Nephron progenitor cell (in vitro differentiated cells): ENCODE measurements at regions not wholly inside any gene's neighbourhood (a gene's known extent, or its start where the extent isn't known, plus 50 kb on each side); places are given as distances from the start of the nearest gene placed in this dataset.
A peak's percentile ranks its signal among the peaks of the same experiment; 100 is the strongest.
"Not testable (repeated sequence)": the region's sequence is repeated elsewhere in the genome, so short reads cannot be mapped to it uniquely, and the experiment has no call there.

ENCODE experiments used
- DNase-seq: peaks from one replicate; pipeline ENCODE4 v3.0.0; 2021
- H3K27ac Mint-ChIP-seq: 2 replicates; pipeline ENCODE4 v1.8.0; 2021; ENCODE audit warnings: mild to moderate bottlenecking, moderate library complexity, mixed read lengths
- H3K27me3 Mint-ChIP-seq: 2 replicates; pipeline ENCODE4 v1.8.0; 2021; ENCODE audit warnings: mild to moderate bottlenecking, low read depth, mixed read lengths; ENCODE audit not compliant: poor library complexity
- H3K36me3 Mint-ChIP-seq: 2 replicates; pipeline ENCODE4 v1.8.0; 2021; ENCODE audit warnings: low read depth, mixed read lengths
- H3K4me1 Mint-ChIP-seq: 2 replicates; pipeline ENCODE4 v1.8.0; 2021; ENCODE audit warnings: mixed read lengths
- H3K4me3 Mint-ChIP-seq: 2 replicates; pipeline ENCODE4 v1.8.0; 2021; ENCODE audit warnings: mild to moderate bottlenecking, moderate library complexity, mixed read lengths
- H3K9me3 Mint-ChIP-seq: 2 replicates; pipeline ENCODE4 v1.8.0; 2021; ENCODE audit warnings: mild to moderate bottlenecking, moderate library complexity, mixed read lengths
- CTCF ChIP-seq: fragments of 200-600 bp; sonication (generic); IDR thresholded peaks from 2 replicates; pipeline ENCODE4 v1.5.0; 2021; ENCODE audit warnings: antibody characterized with exemption

- no peaks in the 10 kb centered on the region for H3K9me3 Mint-ChIP-seq
- peaks cover 33% of the 10 kb centered on the region for H3K27me3 Mint-ChIP-seq
- no peak overlapping the region for H3K27ac Mint-ChIP-seq
- H3K36me3 Mint-ChIP-seq = no peaks in the 10 kb centered on the region
- no peaks in the 10 kb centered on the region for H3K4me1 Mint-ChIP-seq
- TF ChIP-seq CTCF = no peak
- DNase-seq = no peak
- no peak overlapping the region for H3K4me3 Mint-ChIP-seq
These were observed 85.6 kb downstream of the OLFM1 start for GRCh38 chr9:135173066-135173465.

- no peak overlapping the region for H3K4me3 Mint-ChIP-seq
- DNase-seq = no peak
- peaks cover 4% of the 10 kb centered on the region for H3K4me1 Mint-ChIP-seq
- H3K9me3 Mint-ChIP-seq = no peaks in the 10 kb centered on the region
- H3K27ac Mint-ChIP-seq = no peak overlapping the region
- H3K36me3 Mint-ChIP-seq = no peaks in the 10 kb centered on the region
- no peak for TF ChIP-seq CTCF
- H3K27me3 Mint-ChIP-seq = peaks cover 26% of the 10 kb centered on the region
These were observed 86.8 kb downstream of the OLFM1 start for GRCh38 chr9:135174248-135174647.

GRCh38 chr9:135174981-135175380 lies 87.5 kb downstream of the OLFM1 start:
- Mint-ChIP-seq H3K4me3 (no peak overlapping the region), H3K27me3 (peaks cover 19% of the 10 kb centered on the region)
- TF ChIP-seq CTCF = no peak

GRCh38 chr9:135176284-135176683 lies 88.8 kb downstream of the OLFM1 start:
- Mint-ChIP-seq H3K36me3 (no peaks in the 10 kb centered on the region), H3K4me3 (no peak overlapping the region), H3K27me3 (peaks cover 18% of the 10 kb centered on the region), H3K9me3 (no peaks in the 10 kb centered on the region), H3K27ac (no peak overlapping the region), H3K4me1 (peaks cover 4% of the 10 kb centered on the region)
- no peak for DNase-seq
- no peak for TF ChIP-seq CTCF

More at GRCh38 chr9:135174981-135175380, 87.5 kb downstream of the OLFM1 start:
- Mint-ChIP-seq H3K27ac (no peak overlapping the region), H3K9me3 (no peaks in the 10 kb centered on the region), H3K36me3 (no peaks in the 10 kb centered on the region), H3K4me1 (peaks cover 4% of the 10 kb centered on the region)
- DNase-seq = no peak

- H3K4me1 Mint-ChIP-seq, DNase-seq, H3K27ac Mint-ChIP-seq, H3K4me3 Mint-ChIP-seq, H3K36me3 Mint-ChIP-seq, H3K9me3 Mint-ChIP-seq: not testable (repeated sequence)
- peaks cover 11% of the 10 kb centered on the region for H3K27me3 Mint-ChIP-seq
These were observed 90.1 kb downstream of the OLFM1 start for GRCh38 chr9:135177562-135177961.

- Mint-ChIP-seq H3K9me3 (no peaks in the 10 kb centered on the region), H3K4me1 (peaks cover 11% of the 10 kb centered on the region), H3K4me3 (no peak overlapping the region), H3K36me3 (no peaks in the 10 kb centered on the region), H3K27me3 (peaks cover 11% of the 10 kb centered on the region), H3K27ac (peak overlapping the region; percentile 61)
- DNase-seq = no peak
- no peak for TF ChIP-seq CTCF
These were observed 91.0 kb downstream of the OLFM1 start for GRCh38 chr9:135178498-135178897.
